H7 (cell line): ENCODE measurements at regions not wholly inside any gene's neighbourhood (a gene's known extent, or its start where the extent isn't known, plus 50 kb on each side); places are given as distances from the start of the nearest gene placed in this dataset.

ENCODE experiments used
- DNase-seq: peaks from one replicate; pipeline ENCODE4 v3.0.0; 2012
- H3K27me3 ChIP-seq: 2 replicates; pipeline ENCODE4 v1.6.0; 2011; ENCODE audit warnings: mild to moderate bottlenecking, low read length; ENCODE audit not compliant: control insufficient read depth, insufficient read depth
- H3K36me3 ChIP-seq: replicated peaks from 2 replicates; pipeline ENCODE4 v1.5.1; 2011; ENCODE audit warnings: low read length; ENCODE audit not compliant: control insufficient read depth, insufficient read depth
- H3K4me3 ChIP-seq: 2 replicates; pipeline ENCODE4 v1.5.1; 2011; ENCODE audit warnings: low read depth, mild to moderate bottlenecking, control low read depth, low read length, moderate library complexity; ENCODE audit not compliant: insufficient read depth

DNA sequence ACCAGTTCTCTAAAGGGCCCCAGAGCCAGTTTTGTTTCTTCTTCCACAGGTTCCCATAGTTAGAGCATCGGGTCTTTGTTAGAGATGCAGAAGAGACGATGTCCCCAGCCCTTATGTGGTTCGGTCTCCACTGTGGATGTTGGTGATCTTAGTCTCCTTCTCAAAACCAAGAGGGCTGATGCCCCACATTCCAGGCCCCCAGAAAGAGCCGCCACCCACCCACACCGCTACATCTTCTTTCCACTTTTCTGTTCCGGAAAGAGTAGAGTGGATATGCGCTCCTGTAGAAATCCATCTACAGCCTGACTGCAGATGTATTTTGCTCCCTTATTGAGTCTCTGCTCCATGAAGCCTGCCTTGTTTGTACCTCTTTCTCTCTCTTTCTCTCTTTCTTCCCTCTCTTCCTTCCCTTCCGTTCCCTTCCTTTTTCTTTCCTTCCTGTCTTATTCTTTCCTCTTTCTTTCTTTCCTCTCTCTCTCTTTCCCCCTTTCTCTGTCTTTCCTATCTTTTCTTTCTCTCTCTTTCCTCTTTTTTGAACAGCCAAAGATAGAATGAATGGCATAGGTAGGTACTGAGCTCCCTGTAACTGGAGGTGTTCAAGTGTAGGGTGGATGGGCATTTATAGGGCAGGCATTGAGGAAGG, 224.3 kb downstream of the SEC14L1 start:
- no peak for DNase-seq
- Histone ChIP-seq H3K4me3 (no peak overlapping the region), H3K36me3 (no peaks in the 10 kb centered on the region), H3K27me3 (no peaks in the 10 kb centered on the region)

DNA sequence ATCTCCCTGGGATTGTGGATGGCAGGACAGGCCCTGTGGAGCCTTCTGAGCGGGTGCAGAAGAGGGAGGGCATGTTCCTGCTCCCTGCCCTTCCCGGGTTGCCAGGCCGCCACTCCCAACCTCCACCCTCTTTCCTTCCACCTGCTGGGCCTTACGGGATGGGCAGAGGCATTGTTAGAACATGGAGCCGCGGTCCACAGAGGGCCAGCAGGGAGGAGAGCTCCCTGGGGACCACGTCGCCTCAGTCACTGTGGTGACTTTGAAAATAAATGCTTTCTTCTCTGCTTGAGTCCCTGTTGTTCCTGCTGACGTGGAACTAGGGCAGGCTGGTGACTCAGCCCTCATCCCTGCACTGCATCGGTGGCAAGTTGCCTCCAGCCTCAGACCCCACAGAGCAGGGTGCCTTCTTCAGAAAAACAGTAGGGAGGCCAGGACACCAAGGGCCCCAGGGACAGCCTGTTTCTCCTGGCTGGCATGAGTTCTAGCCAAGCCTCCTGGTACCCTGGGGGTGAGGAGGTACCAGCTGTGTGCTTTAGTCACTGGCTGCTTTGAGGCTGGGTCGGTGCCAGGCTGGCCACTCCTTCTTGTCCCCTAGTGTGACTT, 224.9 kb downstream of the SEC14L1 start:
- Histone ChIP-seq H3K27me3 (no peaks in the 10 kb centered on the region), H3K4me3 (no peak overlapping the region)
- peak; percentile 47 for DNase-seq

DNA sequence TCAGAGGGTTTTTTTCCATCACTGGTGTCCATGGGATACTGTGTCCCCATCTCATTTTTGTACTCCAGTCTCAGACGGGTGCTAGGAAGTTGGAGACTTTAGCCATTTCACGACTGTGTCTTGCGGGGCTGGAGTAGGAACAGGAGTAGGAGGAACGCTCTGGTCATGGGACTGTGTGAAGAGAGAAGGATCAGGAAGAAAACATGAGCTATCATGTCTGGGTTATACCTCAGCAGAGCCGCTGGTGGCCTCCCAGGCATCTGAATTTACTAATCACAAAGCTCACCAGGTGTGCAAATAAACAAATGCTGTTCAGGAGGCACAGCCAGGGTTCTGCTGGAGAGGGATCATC, 225.4 kb downstream of the SEC14L1 start:
- Histone ChIP-seq H3K36me3 (no peaks in the 10 kb centered on the region), H3K27me3 (no peaks in the 10 kb centered on the region), H3K4me3 (no peak overlapping the region)
- peak; percentile 37 for DNase-seq

More for the DNA sequence above, 224.9 kb downstream of the SEC14L1 start:
- no peaks in the 10 kb centered on the region for H3K36me3 ChIP-seq

DNA sequence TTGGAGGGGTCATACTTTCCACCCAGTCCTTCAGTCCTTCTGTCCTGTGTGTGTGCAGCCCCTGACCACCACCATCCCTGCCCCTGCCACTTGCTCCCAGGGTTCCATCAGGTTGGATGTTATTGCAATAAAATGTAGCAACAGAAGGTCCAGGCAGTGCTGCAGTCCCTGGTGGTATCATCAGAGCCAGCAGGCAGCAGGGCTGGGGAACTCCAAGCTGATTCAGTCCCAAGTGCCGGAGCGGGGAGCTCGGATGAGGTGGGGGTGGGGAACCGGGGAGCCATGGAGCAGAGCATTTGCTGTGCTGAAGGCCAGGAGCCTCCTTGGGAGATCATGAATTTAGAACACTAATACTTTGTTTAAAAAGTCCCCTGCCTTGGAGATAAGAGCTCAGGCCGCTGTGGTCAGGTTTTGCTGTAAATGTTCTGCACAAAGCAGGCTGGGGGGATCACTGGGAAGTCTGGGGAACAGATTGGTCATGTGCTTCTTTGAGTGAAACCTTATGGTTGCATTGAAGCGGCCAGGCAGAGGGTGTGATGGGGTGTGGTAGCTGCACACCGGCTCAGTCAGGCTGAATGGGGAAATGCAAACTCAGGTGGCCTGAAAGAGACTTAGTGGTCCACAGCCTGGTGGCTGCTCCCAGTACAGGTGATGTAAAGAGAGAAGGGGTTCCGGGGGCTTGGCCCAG, 225.9 kb downstream of the SEC14L1 start:
- no peaks in the 10 kb centered on the region for H3K36me3 ChIP-seq
- no peak overlapping the region for H3K4me3 ChIP-seq

DNA sequence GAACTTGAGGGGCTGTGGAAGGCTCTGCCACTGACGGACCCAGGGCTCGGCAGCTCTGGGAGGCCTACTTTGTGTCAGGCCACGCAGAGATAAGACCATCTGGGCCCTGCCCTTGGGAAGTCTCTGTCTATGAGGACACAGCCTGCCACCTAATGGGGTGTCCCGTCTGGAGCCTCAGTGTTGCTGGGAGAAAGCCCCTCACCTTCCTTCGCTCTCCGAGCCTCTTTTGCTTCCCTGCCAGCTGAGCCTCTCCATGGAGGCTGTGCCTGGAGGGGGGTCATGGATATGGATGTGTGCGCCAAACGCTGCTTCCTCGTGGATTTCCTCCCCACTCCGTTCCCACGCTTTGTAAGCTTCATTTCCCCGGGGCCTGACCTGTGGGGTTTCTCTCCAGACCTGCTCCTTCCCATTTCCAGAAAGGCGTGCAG, 228.8 kb downstream of the SEC14L1 start:
- no peaks in the 10 kb centered on the region for H3K36me3 ChIP-seq
- H3K27me3 ChIP-seq: no peaks in the 10 kb centered on the region
- no peak overlapping the region for H3K4me3 ChIP-seq
- peak; percentile 20 for DNase-seq

More for the DNA sequence above, 225.9 kb downstream of the SEC14L1 start:
- peak; percentile 72 for DNase-seq
- no peaks in the 10 kb centered on the region for H3K27me3 ChIP-seq

DNA sequence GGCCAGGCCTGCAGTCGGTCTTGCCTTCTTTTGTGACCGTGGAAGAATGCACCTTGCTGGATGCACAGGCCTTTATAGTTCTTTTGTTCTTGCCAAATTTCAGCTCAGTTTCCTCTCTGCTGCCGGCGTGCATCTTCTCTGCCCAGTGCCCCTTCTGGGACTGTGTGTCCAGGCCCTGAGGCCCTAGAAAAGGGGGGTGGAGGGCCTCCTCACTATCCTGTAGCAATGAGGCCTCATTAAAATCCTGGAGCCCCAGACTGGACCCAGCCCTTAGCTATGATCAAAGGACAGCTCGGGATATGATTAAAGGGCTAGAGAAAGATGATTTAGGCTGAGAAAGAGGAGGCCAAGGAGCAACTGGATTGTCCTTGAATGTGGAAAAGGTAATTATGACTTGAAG, 229.8 kb downstream of the SEC14L1 start:
- Histone ChIP-seq H3K4me3 (no peak overlapping the region), H3K27me3 (no peaks in the 10 kb centered on the region), H3K36me3 (no peaks in the 10 kb centered on the region)
- no peak for DNase-seq

DNA sequence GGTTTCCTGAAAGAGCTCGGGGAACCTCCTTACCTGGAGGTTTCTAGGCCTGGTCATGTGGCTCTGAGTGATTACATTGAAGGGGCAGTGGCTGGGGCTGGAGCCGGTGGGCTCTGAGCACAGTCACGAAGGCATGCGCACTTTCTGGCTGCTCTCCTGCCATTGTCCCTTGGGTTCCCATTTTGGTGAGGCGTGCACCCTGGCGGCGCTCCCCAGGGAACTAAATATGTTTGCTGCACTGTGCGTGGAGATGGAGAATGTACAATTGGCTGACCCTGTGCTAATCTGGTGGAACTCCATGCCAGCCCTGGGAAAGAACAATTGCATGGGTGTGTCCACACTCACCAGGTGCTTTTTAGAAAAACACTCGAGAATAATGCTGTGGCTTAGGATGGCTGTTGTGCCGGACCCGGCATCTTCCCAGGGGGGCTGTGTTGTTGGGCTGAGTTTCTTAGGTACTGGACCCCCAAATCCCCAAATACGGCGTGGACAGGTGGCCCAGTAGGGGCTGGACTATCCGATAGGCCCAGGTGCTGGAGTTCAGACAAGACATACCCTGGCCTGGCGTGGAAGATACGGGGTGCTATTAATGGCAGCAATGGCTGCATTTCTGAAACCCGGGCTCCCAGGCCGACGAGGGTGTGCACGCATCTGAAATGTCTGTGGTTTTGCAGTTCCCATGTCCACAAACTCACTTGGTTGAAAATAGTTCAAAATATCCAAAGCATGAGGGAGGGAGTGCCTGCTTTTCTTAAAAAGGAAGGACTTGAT, 230.5 kb downstream of the SEC14L1 start:
- Histone ChIP-seq H3K4me3 (no peak overlapping the region), H3K27me3 (no peaks in the 10 kb centered on the region), H3K36me3 (no peaks in the 10 kb centered on the region)
- peak; percentile 37 for DNase-seq

DNA sequence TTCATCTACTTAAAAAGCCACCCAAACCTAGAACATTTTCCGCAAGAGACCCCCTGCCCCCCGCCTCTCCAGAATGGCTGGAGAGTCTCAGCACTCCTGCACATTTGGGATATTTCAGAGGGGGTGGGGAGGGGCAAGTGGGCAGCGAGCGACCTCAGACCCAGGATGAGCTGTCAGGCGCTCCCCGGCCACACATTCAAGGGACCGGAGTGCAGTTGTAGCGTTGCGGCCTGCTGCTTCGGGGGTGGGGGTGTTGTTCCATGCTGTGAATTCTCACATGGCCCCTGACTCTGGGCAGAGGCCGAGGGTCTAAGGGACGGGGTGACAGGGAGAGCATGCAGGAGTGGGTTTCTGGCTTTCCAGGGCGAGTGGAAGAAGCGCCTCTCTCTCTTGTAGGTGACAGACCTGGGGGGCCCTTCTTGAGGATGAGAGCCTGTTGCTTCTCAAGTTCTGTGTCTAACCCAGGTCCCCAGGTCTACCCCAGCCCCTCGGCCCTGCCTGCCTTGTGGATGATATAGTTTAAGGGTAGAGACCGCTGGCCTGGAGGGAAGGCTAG, 231.2 kb downstream of the SEC14L1 start:
- Histone ChIP-seq H3K4me3 (peak overlapping the region; percentile 84), H3K36me3 (no peaks in the 10 kb centered on the region), H3K27me3 (no peaks in the 10 kb centered on the region)
- DNase-seq: peak; percentile 64

DNA sequence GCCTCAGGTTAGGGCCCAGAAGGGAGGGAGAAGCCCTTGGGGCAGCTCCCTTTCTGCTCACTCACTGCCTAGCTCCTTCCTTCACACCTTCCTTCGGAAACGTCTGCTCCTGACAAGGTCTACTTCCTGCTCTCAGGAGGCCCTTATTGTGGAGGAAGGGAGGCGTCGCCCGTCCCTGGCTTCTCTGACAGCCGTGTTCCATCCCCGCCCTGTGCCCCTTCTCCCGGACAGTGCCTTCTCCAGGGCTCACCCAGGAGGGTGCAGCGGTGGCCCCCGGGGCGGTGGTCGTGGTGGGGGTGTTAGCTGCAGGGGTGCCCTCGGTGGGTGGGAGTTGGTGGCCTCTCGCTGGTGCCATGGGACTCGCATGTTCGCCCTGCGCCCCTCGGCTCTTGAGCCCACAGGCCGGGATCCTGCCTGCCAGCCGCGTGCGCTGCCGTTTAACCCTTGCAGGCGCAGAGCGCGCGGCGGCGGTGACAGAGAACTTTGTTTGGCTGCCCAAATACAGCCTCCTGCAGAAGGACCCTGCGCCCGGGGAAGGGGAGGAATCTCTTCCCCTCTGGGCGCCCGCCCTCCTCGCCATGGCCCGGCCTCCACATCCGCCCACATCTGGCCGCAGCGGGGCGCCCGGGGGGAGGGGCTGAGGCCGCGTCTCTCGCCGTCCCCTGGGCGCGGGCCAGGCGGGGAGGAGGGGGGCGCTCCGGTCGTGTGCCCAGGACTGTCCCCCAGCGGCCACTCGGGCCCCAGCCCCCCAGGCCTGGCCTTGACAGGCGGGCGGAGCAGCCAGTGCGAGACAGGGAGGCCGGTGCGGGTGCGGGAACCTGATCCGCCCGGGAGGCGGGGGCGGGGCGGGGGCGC, 231.9 kb downstream of the SEC14L1 start:
- no peaks in the 10 kb centered on the region for H3K36me3 ChIP-seq
- H3K27me3 ChIP-seq: no peaks in the 10 kb centered on the region
- H3K4me3 ChIP-seq: peak overlapping the region; percentile 84
- peak; percentile 98 for DNase-seq

DNA sequence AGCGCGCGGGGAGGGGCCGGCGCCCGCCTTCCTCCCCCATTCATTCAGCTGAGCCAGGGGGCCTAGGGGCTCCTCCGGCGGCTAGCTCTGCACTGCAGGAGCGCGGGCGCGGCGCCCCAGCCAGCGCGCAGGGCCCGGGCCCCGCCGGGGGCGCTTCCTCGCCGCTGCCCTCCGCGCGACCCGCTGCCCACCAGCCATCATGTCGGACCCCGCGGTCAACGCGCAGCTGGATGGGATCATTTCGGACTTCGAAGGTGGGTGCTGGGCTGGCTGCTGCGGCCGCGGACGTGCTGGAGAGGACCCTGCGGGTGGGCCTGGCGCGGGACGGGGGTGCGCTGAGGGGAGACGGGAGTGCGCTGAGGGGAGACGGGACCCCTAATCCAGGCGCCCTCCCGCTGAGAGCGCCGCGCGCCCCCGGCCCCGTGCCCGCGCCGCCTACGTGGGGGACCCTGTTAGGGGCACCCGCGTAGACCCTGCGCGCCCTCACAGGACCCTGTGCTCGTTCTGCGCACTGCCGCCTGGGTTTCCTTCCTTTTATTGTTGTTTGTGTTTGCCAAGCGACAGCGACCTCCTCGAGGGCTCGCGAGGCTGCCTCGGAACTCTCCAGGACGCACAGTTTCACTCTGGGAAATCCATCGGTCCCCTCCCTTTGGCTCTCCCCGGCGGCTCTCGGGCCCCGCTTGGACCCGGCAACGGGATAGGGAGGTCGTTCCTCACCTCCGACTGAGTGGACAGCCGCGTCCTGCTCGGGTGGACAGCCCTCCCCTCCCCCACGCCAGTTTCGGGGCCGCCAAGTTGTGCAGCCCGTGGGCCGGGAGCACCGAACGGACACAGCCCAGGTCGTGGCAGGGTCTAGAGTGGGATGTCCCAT, 232.8 kb downstream of the SEC14L1 start:
- H3K4me3 ChIP-seq: peak overlapping the region; percentile 84
- H3K36me3 ChIP-seq: no peaks in the 10 kb centered on the region
- no peaks in the 10 kb centered on the region for H3K27me3 ChIP-seq
- DNase-seq: peak; percentile 83

DNA sequence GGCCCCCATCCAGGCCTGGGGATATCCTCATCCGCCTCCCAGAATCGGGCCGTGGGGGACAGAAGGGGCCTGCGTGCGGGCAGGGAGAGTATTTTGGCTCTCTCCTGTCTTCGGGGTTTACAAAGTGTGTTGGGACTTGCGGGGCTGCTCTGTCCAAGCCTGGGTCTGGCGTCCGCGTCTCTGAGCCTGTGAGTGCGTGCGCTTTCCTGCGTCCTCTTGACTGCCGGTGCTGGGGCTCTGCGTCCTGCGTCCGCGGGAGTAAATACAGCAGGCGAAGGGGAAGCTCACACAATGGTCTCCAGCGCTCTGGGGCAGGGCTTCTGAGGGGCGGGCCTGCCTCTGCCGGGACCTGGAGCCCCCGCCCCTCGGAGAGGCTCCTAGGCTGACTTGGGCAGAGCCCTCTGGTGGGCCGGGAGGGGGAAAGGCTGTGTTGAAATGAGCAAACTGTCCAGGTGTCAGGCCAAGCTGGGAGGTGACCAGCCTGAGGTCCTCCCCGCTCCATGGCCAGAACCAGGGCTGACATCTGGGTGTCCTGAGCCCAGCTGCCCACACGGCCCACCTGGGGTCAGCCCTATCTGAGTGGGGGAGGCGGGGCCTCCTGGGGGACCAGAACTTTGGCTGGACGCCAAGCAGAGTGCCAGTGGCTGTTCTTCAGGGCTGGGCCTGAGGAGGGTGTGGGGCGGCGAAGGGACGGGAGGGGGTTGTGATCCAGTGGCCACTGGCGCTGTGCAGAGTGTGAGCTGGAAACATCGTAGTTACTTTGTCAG, 233.6 kb downstream of the SEC14L1 start:
- Histone ChIP-seq H3K36me3 (no peaks in the 10 kb centered on the region), H3K27me3 (no peaks in the 10 kb centered on the region), H3K4me3 (peak overlapping the region; percentile 84)
- peak; percentile 99 for DNase-seq

DNA sequence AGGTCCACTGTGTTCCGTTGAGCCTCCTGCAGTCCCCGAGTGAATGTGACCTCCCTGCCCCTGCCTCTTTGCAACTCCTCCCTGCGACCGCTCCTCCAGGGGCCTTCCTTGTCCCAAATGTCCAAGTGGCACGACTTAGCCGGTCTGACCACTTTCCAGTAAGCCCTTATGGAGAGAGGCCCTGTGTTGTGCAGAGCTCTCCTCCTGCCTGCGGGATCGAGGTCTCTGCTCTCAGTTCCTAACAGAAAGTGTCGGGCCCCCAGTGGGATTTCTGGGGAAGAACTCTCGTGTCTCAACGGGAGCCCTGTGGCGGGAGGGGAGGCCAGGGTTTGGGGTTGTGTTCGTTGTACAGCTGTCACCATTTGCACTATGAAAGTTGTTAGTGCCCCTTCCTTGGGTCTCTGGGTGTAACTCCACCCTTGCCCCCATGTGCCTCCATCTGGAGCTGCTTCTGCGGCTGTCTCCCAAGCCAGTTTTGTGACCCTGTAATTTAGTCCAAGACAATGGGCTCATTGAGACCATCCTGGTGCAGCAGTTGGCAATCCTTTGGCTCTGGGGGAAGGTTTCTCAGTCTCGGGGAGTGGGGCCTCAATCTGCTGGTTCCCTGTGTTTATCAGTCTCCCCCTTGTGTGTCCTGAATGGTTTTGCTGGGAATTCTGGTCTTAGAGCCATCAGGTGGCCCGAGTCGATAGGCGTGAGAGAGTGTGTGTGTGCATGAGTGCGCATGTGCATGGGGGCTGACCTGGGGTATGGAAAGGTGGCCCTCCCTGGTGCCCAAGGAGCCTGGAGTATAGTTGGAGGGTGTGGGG, 234.5 kb downstream of the SEC14L1 start:
- no peaks in the 10 kb centered on the region for H3K36me3 ChIP-seq
- no peaks in the 10 kb centered on the region for H3K27me3 ChIP-seq
- DNase-seq: no peak
- no peak overlapping the region; the same call in 1 of the 2 replicates for H3K4me3 ChIP-seq
